GM21447 (cell line): ENCODE measurements at regions not wholly inside any gene's neighbourhood (a gene's known extent, or its start where the extent isn't known, plus 50 kb on each side); places are given as distances from the start of the nearest gene placed in this dataset.

ENCODE experiments used
- ATAC-seq: cut with Tn5 transposase; IDR thresholded peaks from one replicate; pipeline ENCODE4 v1.9.1; 2021; ENCODE audit not compliant: unreplicated experiment

DNA sequence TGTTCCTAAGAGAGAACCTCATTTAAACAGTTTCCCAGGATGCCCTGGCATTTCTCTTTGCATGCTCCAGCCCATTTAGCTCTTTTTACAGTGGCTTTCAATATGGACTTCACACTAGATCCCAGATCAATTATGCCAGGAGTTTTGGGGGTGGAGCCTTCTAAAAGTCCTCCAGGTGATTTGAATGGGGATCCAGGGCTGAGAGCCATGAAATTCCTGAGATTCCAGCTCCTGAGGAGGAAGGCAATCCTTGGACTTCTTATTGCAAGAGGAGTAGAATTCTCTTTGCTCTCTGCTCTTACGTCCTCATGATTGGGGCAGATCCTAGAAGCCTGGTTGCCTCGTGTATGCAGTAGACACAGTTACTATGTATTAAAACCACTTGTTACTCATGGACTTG, 184.2 kb downstream of the DHX35 start:
- ATAC-seq: no peak

GRCh38 chr20:39145921-39146320, 183.8 kb downstream of the DHX35 start:
- no peak for ATAC-seq

- no peak for ATAC-seq
These were observed 182.6 kb downstream of the DHX35 start for GRCh38 chr20:39144757-39145156.

DNA sequence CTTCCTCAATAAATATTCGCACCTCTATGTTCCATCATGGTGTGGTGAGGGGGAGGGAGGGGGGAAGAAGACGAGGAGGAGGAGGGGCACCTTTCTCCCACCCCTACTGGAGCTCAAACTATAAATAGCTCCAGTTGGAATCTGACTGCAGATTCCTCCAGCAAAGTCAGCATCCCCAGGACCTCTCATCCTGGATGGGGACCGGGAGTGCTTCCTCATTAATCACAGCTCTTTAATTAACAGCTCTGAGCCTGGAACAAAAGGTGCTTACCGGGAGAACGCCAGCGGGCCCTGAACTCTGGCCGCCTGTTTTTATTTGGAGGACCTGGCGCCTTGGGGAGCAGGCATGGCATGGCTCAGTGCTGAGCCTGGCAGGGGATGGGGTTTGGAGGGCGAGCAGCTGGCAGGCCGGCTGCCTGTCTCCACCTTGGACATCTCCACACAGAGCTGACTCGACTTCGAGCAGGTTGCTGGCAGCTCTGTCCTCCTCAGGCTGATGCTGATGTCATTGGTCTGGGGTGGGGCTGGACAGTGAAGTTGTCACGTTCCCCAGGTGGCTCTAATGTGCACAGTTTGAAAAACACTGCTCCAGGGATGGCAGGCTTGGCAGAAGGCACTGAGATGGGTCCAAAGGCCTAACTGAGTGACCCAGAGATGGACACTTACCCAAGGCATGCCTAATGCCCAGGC, 180.4 kb downstream of the DHX35 start:
- no peak for ATAC-seq

- ATAC-seq: no peak
These were observed 175.2 kb downstream of the DHX35 start for GRCh38 chr20:39137299-39137698.

- no peak for ATAC-seq
These were observed 174.7 kb downstream of the DHX35 start for GRCh38 chr20:39136798-39137197.

- no peak for ATAC-seq
These were observed 173.9 kb downstream of the DHX35 start for GRCh38 chr20:39135885-39136544.

DNA sequence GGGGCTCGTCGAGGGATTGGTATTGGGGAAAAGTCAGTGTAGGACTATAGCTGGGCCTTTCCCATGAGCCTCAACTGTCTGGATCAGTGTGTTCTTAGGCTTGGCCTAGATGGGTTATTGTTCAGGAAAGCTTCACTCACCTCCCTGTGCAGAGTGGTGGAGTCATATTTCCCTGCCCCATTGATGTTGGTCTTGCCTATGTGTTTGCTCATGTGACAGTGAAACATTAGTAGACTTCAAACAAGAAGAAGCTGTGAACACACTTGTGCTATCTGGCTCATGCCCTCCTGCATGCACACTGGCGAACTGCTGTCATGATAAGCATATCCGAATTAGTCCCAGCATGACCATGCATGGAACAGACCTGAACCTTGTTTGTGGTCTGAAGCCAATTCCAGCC, 171.1 kb downstream of the DHX35 start:
- no peak for ATAC-seq

GRCh38 chr20:39132511-39132910, 170.4 kb downstream of the DHX35 start:
- ATAC-seq: no peak

DNA sequence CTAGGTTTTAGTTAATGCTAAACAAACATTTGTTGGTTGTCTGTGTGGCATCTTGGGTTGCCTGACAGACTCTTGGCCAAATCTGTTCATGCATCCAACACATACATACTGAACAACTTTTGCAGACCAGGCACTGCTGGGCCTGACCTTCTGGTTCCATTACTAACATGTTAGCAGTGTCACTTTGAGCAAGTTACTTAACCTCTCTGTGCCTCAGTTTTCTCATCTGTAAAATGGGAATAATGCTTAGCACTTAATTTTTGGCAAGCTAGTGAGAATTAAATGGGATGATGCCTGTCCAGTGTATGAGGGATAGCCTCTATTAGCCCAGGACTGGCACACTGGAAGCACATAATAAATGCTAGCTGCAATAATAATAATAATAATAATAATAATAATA, 169.9 kb downstream of the DHX35 start:
- no peak for ATAC-seq

DNA sequence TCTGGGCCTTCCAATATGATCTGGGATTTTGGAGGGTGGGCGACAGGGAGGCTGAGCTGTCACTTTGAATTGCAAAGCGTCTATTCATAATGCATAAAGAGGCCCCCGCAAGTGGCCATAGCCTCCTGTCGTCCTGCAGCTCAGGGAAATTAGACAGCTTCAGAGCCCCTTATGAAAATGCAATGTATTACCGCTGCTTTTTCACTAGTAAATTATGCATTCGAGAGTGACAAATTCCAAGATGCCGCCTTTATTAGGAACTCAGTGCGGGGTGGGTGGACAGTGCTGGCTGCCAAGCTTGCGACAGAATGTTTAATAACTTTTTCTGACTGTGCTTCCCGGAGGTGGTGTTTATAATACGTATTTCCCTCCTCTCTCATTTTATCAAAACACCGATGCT, 168.5 kb downstream of the DHX35 start:
- no peak for ATAC-seq

DNA sequence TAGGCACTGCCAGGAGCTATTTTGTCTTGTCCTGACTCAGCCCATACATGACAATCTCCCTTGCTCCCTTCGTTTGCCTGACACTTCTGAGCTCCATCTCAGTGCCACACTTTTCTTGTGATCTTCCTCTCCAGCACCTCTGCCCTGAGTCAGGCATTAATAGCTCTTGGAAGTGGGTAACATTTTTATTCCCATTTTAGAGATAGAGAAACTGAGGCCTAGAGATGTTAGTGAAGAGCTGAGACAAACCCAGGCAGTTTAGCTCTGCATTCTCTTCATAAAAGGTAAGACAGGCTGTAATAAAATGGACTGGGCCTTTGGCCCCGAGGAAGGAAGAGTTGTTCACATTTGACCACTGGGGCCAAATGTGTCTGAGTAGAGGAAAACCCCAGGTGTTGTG, 167.4 kb downstream of the DHX35 start:
- ATAC-seq: no peak

GRCh38 chr20:39124064-39124463, 161.9 kb downstream of the DHX35 start:
- no peak for ATAC-seq

DNA sequence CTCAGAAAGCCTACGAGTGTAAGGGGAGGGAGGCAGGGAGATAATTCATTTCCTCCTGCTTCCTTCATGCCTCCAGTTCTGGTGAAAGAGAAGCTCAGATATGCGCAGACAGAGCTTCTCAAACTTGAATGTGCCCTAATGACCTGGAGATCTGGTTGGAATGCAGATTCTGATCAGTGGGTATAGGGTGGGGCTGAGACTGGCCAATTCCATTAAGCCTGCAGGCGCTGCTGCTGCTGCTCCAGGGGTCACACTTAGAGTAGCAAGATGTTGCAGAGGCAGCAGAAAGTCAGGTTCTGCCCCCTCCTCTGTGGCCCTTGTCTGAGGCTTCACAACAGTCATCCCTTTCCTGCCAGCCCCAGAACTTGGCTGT, 161.0 kb downstream of the DHX35 start:
- ATAC-seq: no peak

DNA sequence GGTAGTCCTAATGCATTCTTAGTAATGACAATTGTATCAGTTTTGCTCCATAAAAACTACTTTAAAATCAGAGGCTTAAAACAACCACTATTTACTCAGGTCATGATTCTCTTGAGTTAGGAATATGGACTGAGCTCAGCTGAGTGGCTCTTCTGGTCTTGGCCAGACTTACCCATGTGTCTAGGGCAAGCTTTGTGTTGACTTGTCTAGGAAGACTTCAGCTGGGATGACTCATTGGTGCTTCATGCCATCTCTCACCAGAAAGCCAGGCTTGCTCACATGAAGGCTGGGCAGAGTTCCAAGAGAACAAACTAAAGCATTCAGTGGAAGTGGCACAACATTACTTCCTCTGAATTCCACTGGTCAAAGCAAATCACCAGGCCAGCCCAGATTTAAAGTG, 155.3 kb downstream of the DHX35 start:
- no peak for ATAC-seq

GRCh38 chr20:39116020-39116419, 153.9 kb downstream of the DHX35 start:
- no peak for ATAC-seq

- no peak for ATAC-seq
These were observed 150.1 kb downstream of the DHX35 start for GRCh38 chr20:39112178-39112743.

DNA sequence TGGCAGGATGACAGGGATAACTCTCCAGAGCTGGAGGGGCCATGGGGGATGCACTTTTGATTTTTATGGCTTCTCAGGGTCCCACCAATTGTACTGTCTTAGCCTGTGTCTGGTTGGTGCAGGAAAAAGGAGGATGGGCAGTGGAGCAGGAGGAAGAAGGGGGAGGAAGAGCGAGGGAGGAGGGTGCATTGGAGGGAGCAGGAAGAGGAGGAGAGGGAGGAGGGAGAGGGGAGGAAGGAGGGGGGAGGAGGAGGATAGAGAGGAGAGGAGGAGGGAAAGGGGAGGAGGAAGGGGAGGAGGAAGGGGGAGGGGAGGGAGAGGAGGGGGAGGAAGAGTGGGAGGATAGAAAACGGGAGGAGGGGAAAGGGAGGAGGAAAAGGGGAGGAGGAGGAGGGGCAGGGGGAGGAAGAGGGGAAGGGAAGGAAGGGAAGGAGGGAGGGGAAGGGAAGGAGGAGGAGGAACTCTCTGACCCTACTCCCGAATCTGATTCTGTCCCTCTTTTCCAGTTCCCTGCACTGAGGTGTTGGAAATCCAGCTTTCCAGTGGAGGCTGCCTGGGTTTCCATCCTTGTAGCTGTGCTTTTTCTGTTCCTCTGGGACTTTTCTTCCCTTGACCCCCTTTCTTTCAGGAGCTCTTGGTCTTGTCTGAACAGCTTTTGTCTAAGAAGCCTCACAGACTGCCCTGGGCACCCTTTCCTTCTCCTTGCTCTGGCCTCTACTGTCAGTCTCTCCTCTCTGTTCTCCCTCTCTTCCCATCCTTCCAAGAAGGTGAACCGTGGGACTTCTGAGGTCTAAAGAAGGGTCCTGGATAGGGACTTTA, 149.4 kb downstream of the DHX35 start:
- ATAC-seq: no peak

DNA sequence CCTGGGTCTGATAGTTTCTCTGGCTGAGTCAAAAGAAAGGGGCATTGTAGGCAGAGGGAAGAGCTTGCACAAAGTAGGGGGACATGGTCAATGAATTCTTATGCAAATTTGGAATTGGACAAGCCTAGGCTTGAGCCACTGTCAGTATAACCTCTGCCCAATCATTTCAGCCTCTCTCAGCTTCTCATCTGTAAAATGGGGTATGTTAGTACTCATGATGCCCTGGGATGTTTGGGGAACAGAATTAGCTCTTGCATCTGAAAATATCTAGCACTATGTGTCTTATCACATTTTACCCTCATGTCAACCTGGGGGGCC, 148.6 kb downstream of the DHX35 start:
- ATAC-seq: no peak

DNA sequence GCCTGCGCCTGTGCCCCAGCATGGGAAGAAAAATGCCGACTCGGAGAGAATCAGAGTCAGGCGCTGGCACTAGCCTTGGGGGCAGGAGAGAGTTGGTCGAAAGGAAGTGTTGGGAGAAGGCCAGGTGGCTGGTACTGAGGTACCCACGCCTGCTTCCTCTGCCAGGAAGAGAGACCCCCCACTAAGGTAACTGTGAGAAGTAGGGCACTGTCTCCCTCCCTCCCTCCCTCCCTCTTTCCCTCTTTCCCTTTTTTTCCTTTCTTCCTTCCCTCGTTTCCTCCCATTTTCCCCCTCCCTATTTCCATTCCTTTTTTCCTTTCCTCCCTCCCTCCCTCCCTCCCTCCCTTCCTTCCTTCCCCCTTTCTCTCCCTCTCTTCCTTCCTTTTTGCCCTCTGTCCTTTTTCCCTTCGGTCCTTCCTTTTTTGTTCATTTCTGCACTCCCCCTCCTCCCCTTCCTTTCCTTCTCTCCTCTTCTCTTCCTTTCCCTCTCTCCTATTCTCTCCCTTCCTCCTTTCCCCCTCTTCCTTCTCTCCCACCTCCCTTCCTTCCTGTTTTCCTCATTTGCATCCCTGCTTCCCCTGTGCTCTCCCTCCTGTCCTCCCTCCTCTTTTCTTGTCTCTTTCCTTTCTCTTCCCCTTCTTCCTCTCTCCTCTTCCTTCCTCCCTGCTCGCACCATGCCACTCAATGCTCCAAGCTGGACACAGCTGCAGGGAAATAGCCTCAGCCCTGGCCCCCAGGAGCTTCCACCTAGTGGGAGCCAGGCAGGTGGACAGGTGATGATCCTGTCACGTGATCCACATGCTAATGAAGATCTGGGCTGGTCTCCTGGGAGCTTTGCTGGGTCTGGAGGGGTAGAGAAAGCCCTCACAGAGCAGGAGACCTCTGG, 148.0 kb downstream of the DHX35 start:
- no peak for ATAC-seq

DNA sequence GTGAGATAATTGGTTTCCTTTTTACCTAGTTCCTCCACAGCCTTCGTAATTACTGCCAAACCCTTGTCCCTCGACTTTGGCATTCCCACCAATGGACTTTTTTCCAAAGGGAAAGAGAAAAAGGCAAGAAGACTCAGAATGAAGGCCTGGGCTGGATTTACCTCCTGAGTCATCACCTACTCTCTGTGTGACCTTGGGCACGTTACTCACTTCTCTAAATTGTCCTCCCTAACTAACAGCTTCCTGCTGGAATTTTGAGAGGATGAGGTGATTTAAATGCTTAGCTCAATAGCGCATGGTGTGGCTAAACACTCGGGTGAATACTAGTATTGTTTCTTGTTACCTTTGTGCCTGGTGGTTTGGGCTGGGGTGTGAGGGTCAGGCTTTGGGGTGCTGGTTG, 146.6 kb downstream of the DHX35 start:
- no peak for ATAC-seq
